ENCODE measurements at regions not wholly inside any gene's neighbourhood (a gene's known extent, or its start where the extent isn't known, plus 50 kb on each side); places are given as distances from the start of the nearest gene placed in this dataset.

DNA sequence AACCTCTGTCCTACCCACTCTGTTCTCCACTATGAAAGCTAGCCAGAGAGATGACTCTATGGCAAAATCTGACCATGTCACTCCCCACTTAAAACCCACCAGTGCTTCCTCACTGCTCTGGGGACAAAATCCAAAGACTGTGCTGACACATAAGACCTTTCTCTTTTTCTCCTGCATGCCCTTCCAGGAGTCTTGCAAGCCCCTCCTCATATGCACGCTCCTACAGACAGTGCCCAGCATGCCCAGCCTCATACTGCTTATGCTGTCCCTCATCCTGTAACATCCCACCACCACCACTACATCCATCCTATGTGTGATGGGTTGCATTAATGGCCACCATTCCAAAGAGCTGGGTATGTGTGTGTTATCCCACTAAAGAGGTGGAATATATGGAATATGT lies 118.3 kb downstream of the BUD13 start:
- H3K9me2 ChIP-seq (ENCODE audit: insufficient read depth) = 0 out of 2 replicates have a peak, but pooled peaks cover 3% of the 10 kb centered on the region
- H4K20me1 ChIP-seq (replicated peaks; ENCODE audit: insufficient read depth) = no peaks in the 10 kb centered on the region
- no peak overlapping the region for H3K4me3 Mint-ChIP-seq
- ATAC-seq (no peak), DNase-seq (ENCODE audit: low spot score) (no peak)
- no peak overlapping the region for H3K4me2 ChIP-seq
- H3K36me3 Mint-ChIP-seq (ENCODE audit: low read depth) = peaks cover 16% of the 10 kb centered on the region
- peaks cover 13% of the 10 kb centered on the region for H3K4me1 ChIP-seq (ENCODE audit: insufficient read depth)
- H3K36me3 ChIP-seq (ENCODE audit: insufficient read depth) = no peaks in the 10 kb centered on the region
- H3K27me3 ChIP-seq (ENCODE audit: insufficient read depth) = no peaks in the 10 kb centered on the region
- no peak overlapping the region for H3K27ac ChIP-seq (ENCODE audit: low read depth)
- peaks cover 1% of the 10 kb centered on the region for H3K27me3 Mint-ChIP-seq (ENCODE audit: insufficient read depth, low read depth, poor library complexity)
- peaks cover 11% of the 10 kb centered on the region; the same call in 2 of the 3 replicates for H3K9me3 Mint-ChIP-seq
- H2AFZ ChIP-seq = no peak overlapping the region
- H3K4me3 ChIP-seq = no peak overlapping the region
- peaks cover 25% of the 10 kb centered on the region for H3K4me1 Mint-ChIP-seq
- H3K27ac Mint-ChIP-seq = no peak overlapping the region
- TF ChIP-seq EZH2 (IDR thresholded peaks at IDR 0.05; ENCODE audit: low read depth, unreplicated experiment) (no peak), ZNF331 (CRISPR knock-in tag; IDR thresholded peaks at IDR 0.05; ENCODE audit: low read depth) (no peak), NANOG (IDR thresholded peaks at IDR 0.05; ENCODE audit: borderline replicate concordance) (no peak), EZH2phosphoT487 (IDR thresholded peaks at IDR 0.05; ENCODE audit: unreplicated experiment) (no peak), CREB1 (CRISPR knock-in tag; IDR thresholded peaks at IDR 0.05; ENCODE audit: low read depth) (no peak), POLR2AphosphoS5 (IDR thresholded peaks at IDR 0.05; ENCODE audit: low read depth) (no peak), ZNF114 (CRISPR knock-in tag; IDR thresholded peaks at IDR 0.05) (no peak), STAT1 (IDR thresholded peaks at IDR 0.05; ENCODE audit: unreplicated experiment) (no peak), JUNB (IDR thresholded peaks at IDR 0.05; ENCODE audit: unreplicated experiment) (no peak)
- TF ChIP-seq, protein P1, sequence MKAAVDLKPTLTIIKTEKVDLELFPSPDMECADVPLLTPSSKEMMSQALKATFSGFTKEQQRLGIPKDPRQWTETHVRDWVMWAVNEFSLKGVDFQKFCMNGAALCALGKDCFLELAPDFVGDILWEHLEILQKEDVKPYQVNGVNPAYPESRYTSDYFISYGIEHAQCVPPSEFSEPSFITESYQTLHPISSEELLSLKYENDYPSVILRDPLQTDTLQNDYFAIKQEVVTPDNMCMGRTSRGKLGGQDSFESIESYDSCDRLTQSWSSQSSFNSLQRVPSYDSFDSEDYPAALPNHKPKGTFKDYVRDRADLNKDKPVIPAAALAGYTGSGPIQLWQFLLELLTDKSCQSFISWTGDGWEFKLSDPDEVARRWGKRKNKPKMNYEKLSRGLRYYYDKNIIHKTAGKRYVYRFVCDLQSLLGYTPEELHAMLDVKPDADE (IDR thresholded peaks at IDR 0.05) = no peak
- TF ChIP-seq, protein P2, sequence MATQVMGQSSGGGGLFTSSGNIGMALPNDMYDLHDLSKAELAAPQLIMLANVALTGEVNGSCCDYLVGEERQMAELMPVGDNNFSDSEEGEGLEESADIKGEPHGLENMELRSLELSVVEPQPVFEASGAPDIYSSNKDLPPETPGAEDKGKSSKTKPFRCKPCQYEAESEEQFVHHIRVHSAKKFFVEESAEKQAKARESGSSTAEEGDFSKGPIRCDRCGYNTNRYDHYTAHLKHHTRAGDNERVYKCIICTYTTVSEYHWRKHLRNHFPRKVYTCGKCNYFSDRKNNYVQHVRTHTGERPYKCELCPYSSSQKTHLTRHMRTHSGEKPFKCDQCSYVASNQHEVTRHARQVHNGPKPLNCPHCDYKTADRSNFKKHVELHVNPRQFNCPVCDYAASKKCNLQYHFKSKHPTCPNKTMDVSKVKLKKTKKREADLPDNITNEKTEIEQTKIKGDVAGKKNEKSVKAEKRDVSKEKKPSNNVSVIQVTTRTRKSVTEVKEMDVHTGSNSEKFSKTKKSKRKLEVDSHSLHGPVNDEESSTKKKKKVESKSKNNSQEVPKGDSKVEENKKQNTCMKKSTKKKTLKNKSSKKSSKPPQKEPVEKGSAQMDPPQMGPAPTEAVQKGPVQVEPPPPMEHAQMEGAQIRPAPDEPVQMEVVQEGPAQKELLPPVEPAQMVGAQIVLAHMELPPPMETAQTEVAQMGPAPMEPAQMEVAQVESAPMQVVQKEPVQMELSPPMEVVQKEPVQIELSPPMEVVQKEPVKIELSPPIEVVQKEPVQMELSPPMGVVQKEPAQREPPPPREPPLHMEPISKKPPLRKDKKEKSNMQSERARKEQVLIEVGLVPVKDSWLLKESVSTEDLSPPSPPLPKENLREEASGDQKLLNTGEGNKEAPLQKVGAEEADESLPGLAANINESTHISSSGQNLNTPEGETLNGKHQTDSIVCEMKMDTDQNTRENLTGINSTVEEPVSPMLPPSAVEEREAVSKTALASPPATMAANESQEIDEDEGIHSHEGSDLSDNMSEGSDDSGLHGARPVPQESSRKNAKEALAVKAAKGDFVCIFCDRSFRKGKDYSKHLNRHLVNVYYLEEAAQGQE (IDR thresholded peaks at IDR 0.05; ENCODE audit: unreplicated experiment) = no peak
- TF ChIP-seq, protein P3, sequence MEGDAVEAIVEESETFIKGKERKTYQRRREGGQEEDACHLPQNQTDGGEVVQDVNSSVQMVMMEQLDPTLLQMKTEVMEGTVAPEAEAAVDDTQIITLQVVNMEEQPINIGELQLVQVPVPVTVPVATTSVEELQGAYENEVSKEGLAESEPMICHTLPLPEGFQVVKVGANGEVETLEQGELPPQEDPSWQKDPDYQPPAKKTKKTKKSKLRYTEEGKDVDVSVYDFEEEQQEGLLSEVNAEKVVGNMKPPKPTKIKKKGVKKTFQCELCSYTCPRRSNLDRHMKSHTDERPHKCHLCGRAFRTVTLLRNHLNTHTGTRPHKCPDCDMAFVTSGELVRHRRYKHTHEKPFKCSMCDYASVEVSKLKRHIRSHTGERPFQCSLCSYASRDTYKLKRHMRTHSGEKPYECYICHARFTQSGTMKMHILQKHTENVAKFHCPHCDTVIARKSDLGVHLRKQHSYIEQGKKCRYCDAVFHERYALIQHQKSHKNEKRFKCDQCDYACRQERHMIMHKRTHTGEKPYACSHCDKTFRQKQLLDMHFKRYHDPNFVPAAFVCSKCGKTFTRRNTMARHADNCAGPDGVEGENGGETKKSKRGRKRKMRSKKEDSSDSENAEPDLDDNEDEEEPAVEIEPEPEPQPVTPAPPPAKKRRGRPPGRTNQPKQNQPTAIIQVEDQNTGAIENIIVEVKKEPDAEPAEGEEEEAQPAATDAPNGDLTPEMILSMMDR (conservative IDR thresholded peaks at IDR 0.05; ENCODE audit: low read depth in 2 of 2) = no peak
- TF ChIP-seq, protein P4, sequence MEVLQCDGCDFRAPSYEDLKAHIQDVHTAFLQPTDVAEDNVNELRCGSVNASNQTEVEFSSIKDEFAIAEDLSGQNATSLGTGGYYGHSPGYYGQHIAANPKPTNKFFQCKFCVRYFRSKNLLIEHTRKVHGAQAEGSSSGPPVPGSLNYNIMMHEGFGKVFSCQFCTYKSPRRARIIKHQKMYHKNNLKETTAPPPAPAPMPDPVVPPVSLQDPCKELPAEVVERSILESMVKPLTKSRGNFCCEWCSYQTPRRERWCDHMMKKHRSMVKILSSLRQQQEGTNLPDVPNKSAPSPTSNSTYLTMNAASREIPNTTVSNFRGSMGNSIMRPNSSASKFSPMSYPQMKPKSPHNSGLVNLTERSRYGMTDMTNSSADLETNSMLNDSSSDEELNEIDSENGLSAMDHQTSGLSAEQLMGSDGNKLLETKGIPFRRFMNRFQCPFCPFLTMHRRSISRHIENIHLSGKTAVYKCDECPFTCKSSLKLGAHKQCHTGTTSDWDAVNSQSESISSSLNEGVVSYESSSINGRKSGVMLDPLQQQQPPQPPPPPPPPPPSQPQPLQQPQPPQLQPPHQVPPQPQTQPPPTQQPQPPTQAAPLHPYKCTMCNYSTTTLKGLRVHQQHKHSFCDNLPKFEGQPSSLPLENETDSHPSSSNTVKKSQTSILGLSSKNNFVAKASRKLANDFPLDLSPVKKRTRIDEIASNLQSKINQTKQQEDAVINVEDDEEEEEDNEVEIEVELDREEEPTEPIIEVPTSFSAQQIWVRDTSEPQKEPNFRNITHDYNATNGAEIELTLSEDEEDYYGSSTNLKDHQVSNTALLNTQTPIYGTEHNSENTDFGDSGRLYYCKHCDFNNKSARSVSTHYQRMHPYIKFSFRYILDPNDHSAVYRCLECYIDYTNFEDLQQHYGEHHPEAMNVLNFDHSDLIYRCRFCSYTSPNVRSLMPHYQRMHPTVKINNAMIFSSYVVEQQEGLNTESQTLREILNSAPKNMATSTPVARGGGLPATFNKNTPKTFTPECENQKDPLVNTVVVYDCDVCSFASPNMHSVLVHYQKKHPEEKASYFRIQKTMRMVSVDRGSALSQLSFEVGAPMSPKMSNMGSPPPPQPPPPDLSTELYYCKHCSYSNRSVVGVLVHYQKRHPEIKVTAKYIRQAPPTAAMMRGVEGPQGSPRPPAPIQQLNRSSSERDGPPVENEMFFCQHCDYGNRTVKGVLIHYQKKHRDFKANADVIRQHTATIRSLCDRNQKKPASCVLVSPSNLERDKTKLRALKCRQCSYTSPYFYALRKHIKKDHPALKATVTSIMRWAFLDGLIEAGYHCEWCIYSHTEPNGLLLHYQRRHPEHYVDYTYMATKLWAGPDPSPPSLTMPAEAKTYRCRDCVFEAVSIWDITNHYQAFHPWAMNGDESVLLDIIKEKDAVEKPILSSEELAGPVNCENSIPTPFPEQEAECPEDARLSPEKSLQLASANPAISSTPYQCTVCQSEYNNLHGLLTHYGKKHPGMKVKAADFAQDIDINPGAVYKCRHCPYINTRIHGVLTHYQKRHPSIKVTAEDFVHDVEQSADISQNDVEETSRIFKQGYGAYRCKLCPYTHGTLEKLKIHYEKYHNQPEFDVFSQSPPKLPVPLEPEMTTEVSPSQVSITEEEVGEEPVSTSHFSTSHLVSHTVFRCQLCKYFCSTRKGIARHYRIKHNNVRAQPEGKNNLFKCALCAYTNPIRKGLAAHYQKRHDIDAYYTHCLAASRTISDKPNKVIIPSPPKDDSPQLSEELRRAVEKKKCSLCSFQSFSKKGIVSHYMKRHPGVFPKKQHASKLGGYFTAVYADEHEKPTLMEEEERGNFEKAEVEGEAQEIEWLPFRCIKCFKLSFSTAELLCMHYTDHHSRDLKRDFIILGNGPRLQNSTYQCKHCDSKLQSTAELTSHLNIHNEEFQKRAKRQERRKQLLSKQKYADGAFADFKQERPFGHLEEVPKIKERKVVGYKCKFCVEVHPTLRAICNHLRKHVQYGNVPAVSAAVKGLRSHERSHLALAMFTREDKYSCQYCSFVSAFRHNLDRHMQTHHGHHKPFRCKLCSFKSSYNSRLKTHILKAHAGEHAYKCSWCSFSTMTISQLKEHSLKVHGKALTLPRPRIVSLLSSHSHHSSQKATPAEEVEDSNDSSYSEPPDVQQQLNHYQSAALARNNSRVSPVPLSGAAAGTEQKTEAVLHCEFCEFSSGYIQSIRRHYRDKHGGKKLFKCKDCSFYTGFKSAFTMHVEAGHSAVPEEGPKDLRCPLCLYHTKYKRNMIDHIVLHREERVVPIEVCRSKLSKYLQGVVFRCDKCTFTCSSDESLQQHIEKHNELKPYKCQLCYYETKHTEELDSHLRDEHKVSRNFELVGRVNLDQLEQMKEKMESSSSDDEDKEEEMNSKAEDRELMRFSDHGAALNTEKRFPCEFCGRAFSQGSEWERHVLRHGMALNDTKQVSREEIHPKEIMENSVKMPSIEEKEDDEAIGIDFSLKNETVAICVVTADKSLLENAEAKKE (CRISPR knock-in tag; IDR thresholded peaks at IDR 0.05) = no peak
- H3F3A ChIP-seq (replicated peaks; ENCODE audit: low read depth) = no peaks in the 10 kb centered on the region
- H3K79me2 ChIP-seq (replicated peaks; ENCODE audit: insufficient read depth) = no peaks in the 10 kb centered on the region
